SK-N-MC (cell line): ENCODE measurements at regions not wholly inside any gene's neighbourhood (a gene's known extent, or its start where the extent isn't known, plus 50 kb on each side); places are given as distances from the start of the nearest gene placed in this dataset.

Experiments
- EZH2 ChIP-seq: fragments of 200-600 bp; sonication (generic); IDR thresholded peaks from one replicate; pipeline ENCODE4 v1.6.1; 2017; ENCODE audit warnings: antibody characterized with exemption
- POLR2AphosphoS5 ChIP-seq: IDR thresholded peaks from 2 replicates; pipeline ENCODE4 v1.6.1; 2012; ENCODE audit warnings: mild to moderate bottlenecking, low read depth, low read length, borderline replicate concordance

DNA sequence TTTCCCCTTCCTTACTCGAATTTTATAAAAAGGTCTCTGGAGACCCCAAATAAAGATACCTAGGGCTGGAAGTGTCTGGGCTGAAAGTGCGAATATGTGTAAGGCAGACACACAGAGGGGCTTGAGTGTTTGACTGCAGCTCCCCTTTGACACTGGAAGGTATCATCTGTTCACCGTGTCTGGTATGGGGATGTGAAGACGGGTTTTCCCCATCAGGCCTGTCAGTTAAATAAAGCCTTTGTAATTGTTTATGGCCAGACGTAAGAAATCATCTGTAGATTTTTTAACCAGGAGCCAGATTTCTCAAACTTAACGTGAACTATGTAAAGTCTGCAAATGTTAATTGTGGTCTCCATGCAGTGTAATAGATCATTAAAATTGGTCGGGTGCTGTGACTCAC, 1173.4 kb downstream of the AMY1C start:
- no peak for TF ChIP-seq POLR2AphosphoS5
- no peak for TF ChIP-seq EZH2
